GM18511 (cell line): ENCODE measurements at regions not wholly inside any gene's neighbourhood (a gene's known extent, or its start where the extent isn't known, plus 50 kb on each side); places are given as distances from the start of the nearest gene placed in this dataset.

Experiments used
- ATAC-seq: cut with Tn5 transposase; IDR thresholded peaks from one replicate; pipeline ENCODE4 v1.9.1; 2021; ENCODE audit warnings: mild to moderate bottlenecking, moderate library complexity; ENCODE audit not compliant: unreplicated experiment

DNA sequence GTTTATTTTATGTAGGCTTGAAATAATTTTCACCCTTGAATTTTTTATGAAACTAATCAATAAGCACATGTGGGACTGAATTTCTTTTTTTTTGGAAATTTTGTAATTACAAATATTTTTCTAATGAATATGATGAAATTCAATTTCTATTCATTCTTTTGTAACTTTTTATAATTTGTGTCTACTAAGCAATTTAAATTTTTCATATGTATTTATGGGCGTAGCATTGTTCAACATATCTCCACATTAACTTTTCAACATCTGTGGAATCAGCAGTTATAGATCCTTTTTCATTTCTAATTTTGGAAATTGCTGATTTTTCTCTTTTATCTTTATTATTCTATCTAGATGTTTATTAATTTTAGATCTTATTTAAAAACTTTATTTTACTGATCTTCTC, 1320.3 kb downstream of the C4orf33 start:
- no peak for ATAC-seq

GRCh38 chr4:130419211-130419975, 1323.4 kb downstream of the C4orf33 start:
- no peak for ATAC-seq

DNA sequence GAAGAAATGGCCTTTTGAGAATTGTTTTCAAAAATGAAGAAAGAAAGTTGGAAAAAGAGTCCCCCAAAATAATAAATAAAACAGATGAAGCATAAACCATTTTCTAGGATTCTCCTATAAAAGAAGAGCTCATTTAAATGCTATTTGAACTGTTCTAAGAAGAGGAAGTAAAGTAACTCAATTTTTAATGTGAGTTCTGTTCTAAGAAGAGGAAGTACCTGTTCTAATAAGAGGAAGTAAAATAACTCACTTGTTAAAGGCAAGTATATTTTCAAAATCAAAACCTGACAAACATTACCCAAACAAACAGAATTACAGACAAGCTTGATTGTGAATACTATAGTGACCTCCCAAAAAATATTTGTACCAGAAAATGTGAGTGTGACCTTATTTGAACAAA, 1326.3 kb downstream of the C4orf33 start:
- no peak for ATAC-seq

DNA sequence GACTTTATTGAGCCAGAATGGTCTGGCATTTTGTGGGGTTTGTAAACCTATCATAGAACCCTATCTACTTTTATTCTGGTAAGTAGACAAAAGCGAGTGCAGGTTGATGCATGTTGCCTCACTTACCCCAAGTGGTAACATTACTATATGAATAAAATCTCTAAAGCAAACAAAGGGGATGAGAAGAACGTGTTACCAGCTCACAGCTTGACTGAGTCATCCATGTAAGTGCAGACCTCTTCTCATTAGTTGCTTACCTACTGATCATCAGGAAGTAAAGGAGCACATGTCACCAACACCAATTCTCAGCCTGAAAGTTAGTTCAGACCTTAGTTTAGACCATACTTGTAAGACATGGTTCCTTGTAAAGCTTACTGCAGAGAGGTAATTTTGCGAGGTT, 1328.3 kb downstream of the C4orf33 start:
- no peak for ATAC-seq

- no peak for ATAC-seq
Measured at GRCh38 chr4:130432289-130432688, 1336.3 kb downstream of the C4orf33 start.

DNA sequence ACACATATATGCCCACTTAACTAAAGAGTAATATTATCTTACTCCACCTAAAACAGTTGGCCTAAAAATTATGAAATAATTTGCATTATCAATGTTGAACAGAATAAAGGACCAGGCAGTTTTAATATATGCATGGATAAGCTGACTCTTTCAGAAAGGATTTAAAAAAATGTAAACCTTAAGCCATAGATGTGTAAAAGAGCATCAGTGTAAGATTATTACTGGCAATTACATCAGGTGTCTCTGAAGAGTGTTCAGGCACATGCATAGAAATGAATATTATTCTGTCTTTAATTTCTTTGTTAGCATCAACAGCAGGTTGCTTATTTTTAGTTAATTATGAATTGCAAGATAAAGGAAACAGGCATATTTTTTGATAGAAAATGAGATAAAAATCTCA, 1353.8 kb downstream of the C4orf33 start:
- ATAC-seq = no peak

GRCh38 chr4:130468340-130468739, 1372.4 kb downstream of the C4orf33 start:
- ATAC-seq = no peak

GRCh38 chr4:130478406-130478805, 1382.5 kb downstream of the C4orf33 start:
- no peak for ATAC-seq

- ATAC-seq = no peak
Measured at GRCh38 chr4:130479020-130479419, 1383.1 kb downstream of the C4orf33 start.

- no peak for ATAC-seq
Measured at GRCh38 chr4:130479674-130480073, 1383.7 kb downstream of the C4orf33 start.

DNA sequence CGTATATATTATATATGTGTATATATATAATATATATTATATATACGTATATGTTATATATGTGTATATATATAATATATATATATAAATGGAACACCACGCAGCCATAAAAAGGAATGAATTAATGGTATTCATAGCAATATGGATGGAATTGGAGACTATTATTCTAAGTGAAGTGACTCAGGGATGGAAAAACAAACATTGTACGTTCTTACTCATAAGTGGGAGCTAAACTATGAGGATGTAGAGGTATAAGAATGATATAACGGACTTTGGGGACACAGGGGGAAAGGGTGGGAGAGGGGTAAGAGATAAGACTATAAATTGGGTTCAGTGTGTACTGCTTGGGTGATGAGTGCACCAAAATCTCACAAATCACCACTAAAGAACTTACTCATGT, 1388.9 kb downstream of the C4orf33 start:
- no peak for ATAC-seq

DNA sequence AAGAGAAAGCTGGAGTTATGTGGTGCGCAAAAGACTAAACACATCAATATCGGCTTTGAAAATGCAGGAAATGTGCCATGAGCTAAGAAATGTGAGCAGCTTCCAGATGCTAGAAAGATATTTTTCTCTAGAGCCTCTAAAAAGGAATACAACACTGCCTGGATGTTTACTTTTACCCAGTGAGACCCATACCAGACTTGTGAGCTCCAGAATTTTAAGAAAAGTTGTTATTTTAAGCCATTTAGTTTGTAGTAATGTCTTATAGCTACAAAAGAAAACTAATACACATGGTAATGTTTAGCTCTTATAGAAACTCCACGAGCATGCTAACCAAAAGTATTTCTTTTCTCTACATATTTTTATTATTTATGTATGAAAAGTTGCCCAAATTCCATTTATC, 1389.4 kb downstream of the C4orf33 start:
- ATAC-seq = no peak

DNA sequence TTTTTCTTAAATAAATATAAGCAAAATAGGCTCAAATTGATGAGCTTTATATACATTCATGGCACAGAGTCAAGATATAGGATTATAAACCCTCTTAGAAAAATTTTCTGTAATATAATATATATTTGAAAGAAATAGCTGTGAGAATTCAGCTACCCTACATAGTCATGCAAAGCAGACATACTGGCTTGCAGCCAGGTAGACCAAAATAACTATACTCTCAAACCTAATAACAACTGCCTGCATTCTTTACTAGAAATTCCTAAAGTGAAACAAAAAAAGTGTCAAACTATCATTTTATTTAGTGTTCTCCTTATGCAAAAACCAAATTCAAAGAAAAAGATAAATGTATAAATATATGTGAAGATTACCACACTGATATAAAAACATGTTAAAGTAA, 1390.2 kb downstream of the C4orf33 start:
- no peak for ATAC-seq

DNA sequence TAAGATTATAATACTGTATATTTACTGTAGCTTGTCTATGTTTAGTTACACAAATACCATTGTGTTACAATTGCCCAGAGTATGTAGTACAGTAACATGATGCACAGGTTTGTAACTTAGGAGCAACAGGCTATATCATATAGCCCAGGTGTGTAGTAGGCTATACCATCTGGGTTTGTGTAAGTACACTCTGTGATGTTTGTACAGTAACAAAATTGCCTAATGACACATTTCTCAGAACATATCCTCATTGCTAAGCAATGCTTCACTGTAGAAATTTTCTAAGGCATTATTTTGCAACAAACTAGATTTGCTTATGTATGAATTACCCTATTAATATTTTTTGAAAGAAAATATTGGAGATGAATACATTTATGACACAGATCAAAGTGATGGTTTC, 1390.9 kb downstream of the C4orf33 start:
- ATAC-seq = no peak

DNA sequence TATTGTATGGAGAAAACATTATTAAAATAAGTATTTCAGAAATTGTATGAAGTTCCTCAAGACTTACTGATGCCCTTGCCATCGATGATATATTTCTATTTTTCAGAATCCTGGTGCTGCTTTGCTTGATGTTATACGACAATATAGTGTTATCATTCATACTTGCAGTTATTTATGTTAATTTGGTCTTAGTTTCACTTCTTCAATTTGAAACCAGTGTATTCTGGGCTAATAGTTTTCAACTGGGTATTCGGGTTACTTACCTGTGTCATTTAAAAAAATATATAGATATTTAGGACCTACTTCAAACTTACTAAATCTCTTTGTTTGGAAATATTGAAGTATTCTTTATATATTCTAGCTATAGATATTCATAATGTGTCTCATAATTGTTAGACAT, 1414.7 kb downstream of the C4orf33 start:
- no peak for ATAC-seq

DNA sequence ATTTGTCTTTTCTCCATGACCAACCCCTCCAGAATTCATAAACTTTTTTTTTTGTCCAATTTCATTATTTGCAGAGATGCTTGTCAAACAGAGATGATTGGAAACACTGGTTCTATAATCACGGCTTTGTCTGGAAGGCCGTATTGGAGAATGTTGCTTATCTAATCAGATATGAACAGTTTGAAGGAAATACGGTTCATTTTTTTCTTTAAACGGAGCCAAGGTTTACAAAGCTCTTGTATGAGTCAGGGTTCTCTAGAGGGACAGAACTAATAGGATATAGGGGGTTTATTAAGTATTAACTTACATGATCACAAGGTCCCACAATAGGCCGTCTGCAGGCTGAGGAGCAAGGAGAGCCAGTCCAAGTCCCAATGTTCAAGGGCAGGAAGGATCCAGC, 1415.8 kb downstream of the C4orf33 start:
- no peak for ATAC-seq

DNA sequence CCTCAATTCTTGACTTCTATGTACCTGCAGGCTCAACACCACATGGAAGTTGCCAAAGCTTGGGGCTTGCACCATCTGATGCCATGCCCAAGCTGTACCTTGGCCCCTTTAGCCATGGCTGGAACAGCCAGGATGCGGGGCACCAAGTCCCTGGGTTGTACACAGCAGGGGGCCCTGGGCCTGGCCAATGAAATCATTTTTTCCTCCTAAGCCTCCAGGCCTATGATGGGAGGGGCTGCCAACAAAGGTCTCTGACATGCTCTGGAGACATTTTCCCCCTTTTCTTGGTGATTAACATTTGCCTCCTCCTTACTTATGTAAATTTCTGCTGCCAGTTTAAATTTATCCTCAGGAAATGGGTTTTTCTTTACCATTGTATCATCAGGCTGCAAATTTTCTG, 1428.1 kb downstream of the C4orf33 start:
- ATAC-seq = no peak

- ATAC-seq = no peak
Measured at GRCh38 chr4:130530505-130530904, 1434.6 kb downstream of the C4orf33 start.

GRCh38 chr4:130534651-130535050, 1438.7 kb downstream of the C4orf33 start:
- no peak for ATAC-seq

DNA sequence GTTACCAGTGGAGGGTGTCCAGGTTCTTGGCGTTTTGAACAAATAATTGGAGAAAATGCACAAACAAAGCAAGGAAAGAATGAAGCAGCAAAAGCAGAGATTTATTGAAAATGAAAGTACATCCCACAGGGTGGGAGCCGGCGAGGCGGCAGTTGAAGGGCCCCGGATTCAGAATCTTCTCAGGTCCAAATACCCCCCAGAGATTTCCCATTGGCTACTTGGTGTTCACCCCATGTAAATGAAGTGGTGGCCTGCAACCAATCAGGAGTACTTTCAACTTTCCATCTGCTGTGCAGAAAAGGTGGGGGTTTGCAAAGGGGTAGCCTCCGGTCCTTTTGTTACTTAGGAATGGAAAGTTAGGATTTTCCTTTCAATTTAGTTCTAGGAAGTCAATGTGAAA, 1447.0 kb downstream of the C4orf33 start:
- ATAC-seq = no peak

DNA sequence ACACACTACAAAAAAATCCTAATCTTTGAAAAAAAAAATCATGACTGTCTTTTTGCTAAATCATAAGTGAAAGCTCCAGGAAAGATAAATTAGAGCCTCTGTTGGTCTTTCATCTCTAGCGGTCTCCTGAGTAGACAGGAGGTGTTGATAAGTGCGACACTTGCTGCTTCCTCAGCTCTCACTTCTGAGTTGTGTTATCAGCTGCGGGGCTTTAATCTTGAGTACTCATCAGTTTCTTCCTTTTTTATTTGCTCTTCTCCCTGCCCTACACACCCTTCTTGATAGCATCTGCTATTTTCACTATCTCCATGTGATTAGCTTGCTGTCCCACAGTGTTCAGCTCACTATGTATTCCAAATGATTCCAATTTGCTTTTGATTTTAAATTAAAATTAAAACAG, 1449.2 kb downstream of the C4orf33 start:
- no peak for ATAC-seq

DNA sequence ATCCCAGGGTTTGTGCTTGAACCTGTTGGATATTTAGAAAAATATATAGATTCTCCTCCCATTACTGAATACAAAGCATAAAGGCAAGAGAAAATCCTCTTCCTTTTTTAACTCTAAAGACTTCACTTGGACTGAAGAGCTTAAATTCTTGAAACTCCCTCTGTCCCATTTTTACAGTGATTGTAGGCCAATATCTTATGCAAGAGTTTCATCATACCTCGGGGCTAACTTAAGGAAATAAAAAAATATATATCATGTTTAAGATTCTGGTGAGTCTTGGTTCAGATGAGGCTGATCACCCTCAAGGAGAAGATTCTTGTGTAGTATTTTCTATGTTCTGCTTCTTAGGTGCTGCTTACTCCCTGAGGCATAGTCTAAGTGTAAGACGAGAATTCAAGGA, 1449.6 kb downstream of the C4orf33 start:
- ATAC-seq = no peak

DNA sequence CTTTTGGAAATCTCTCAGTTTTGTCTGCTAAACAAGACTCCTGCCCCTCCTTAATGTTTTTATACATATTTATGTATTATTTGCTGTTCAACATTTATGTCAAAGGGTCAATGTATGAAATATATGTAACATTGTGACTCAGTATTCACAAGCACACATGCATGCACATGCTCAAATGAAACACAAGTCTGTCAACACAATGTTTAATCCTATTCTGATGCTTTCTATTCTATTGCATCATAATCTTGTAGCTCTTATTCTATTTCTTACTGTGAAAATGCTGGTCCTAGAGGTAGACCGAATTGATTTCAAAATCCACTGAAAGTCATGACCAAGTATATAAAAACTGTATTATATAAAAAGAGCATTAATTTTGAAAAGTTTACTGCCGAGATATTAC, 1463.3 kb downstream of the C4orf33 start:
- ATAC-seq = no peak
